HT1080 (cell line): ENCODE measurements at regions not wholly inside any gene's neighbourhood (a gene's known extent, or its start where the extent isn't known, plus 50 kb on each side); places are given as distances from the start of the nearest gene placed in this dataset.

Experiments
- DNase-seq: peaks from one replicate; pipeline ENCODE4 v3.0.0-alpha.2; 2015; ENCODE audit warnings: low read depth

DNA sequence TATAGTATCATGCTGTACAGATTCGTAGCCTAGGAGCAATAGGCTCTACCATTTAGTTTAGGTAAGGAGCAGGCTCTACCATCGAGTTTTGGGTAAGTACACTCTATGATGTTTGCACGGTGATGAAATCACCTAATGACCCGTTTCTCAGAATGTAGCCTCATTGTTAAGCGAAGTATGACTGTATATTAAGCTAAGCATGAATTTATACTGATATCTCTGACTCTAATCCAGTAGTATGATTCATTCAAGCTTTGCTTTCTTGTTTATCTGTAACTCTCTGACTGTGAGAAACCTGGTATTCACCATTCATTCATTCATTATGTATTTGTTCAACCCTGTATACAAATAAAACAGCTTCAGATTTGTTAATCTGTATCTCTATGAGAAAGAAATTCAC is 283.9 kb upstream of the PRICKLE1 start:
- DNase-seq, result no peak

DNA sequence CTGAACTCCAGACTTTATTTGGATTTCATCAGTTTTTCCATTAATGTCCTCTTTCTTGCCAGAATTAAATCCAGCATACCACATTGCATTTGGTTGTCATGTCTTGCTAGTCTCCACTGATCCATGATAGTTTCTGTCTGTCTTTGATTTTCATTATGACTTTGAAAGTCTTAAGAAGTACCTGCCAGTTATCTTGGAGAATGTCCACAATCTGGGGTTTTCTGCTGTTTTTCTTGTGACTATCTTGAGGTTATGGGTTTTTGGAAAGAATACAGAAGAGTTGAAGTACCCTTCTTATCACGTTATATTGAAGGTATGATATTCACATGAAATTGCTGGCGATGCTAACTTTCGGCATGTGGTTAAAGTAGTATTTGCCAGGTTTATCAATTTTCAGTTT is 282.3 kb upstream of the PRICKLE1 start:
- DNase-seq, result no peak

DNA sequence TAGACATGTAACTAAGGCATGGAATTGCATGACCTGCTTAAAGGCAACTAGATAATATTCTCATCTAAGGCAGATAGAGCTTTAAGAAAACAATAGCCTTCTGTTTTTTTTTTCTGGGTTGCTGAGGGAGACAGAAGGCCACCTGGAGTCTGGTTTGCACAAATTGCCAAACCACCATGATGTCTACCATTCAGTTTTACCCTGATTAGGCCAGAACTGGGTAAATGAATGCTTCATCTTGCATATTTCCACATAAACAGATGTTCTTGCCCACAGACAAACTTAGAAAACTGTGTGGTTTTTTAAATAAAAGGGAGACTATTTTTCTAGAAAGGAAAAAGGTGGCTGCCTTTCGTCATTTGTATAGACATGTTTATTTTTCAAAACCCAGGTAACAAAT is 278.7 kb upstream of the PRICKLE1 start:
- DNase-seq, result no peak

DNA sequence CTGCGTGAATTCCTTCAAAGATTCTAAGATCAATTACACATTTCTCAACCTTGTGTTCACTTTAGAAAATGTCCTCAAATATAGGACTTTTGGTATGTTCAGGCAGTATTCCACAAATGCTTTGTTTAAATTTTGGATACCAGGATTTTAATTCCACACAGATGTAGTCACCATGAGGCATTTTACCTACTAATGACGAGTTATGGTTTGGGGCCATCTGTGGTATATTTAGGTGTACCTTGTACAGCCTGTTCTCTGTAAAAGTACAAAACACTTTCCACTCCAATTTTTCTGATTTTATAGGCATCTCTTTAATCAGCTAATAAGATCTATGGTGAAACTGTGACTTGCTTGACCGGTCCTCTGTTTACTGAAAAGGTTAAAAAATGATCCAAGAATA is 275.7 kb upstream of the PRICKLE1 start:
- no peak for DNase-seq

DNA sequence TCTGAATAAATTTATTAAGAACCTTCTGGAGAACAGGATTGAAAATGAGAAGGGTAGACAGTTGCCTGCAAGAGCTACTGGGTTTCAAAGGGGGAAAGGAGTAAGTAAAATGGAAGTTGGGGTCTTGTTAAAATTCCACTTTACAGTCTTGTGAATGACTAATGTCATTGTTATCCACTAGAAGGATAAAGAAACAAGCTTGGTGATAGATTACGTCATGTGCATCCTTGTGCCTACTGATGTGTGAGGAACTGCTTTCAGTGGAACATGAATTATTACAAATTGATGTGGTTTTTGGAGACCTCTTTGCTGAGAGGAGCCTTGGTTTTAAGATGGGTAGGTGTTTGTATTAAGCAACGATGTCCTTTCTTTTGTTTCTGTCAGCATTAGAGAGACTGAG is 272.5 kb upstream of the PRICKLE1 start:
- peak; percentile 54 for DNase-seq

DNA sequence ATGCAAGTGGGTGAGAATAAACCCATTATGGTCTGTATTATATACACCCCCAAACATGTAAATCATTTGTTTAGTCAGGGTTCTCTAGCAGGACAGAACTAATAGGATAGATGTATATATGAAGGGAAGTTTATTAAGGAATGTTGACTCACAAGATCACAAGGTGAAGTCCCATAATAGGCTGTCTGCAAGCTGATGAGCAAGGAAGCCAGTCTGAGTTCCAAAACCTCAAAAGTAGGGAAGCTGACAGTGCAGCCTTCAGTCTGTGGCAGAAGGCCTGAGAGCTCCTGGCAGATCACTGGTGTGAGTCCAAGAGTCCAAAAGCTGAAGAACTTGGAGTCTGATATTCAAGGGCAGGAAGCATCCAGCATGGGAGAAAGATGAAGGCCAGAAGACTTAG is 270.8 kb upstream of the PRICKLE1 start:
- peak; percentile 20 for DNase-seq

DNA sequence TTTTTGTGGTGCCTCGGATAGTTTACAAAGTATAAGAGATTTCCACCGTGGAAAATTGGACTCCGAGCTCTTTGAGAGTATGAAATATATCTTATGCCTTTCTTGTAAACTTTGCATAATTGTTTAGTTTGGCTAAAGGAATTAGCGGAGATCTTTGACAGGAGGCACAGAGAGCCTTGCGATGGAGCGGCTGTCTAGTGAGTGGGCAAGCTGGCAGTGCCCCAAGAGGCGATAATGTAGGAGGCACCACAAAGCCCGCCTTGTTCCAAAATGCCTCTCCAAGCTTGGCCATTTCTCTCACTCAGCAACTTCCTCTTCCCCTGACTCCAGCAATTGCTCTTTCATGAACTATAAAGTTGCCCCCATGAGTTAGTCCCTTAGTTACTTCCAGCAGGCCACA is 270.1 kb upstream of the PRICKLE1 start:
- DNase-seq, result no peak

DNA sequence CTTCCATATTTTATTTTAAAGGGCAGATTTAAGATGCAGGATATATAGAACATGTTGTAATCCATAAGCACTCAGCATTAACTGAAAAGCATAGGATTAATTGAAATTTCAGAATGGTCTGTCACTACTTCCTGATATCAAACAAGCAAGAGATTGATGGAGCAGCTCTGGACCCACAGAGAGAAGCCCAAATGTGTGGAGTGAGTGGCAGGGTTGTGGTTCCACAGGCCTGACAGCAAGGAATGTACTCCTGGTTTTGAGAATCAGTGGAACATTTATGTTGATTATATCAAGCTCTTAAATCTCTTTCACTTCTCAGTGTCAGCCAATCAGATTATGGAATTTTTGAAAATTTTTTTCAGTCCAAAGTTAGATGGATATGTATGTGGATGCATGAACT is 267.6 kb upstream of the PRICKLE1 start:
- no peak for DNase-seq

DNA sequence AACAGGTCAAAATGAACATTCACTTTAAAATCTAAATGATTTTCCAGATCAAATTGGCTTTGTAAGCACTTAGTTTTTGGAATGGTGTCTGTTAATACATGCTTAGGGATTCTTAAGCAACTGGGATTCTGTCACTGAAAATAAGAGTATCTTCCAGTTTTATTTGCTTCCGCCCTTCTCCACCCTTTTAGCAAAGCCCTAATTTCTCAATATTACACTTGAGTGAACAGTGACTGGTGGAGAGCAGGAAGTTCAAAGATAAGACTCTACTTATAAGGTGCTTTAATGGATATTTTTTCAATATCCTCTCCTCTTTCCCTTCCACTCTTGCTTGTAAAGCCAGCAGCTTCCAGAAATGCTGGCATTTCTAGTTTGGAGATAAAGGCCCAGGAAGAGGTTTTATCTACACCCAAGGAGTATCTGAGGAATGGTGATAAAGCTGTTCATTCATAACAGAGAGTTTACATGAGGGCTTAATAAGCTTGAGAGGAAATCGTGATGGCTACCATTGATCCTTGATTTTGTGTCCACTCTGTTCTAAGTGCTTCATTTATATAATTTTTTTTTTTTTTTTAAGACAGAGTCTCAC is 265.9 kb upstream of the PRICKLE1 start:
- DNase-seq, result no peak

DNA sequence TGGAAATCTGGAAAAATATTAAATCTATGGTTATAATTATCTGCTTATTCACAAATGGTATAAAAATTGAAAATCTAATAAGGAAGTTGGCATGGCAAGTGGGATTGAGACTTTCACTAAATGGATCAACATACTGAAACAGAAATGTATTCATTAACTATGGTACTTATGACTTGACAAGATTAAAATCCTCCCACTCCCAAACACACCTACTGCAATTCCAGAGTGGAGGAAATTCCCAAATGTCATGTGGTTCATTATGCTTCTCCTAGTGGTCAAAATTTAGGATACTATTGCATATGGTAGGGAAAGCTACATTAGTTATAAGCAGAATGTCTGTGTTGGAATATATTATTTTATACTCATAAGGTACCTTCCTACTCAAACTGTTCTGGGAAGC is 265.3 kb upstream of the PRICKLE1 start:
- no peak for DNase-seq

DNA sequence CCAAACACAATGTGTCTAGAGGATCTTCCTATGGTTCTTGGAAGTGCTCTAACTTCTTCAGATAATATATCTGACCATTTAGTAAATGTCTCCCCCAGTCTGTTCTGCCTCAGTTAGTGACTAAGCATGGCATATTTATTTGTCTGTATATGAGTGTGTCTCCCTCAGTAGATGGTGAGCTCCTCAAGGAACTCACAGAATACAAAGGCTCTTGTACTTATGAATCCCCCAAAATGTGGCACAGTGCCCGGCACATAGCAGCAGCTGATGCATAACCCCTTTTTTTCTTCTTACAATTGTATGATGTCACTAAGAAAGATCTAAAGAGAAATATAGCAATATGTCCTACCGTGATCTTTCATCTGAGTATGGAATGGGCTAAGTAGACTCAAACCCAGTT is 264.7 kb upstream of the PRICKLE1 start:
- peak; percentile 17 for DNase-seq

DNA sequence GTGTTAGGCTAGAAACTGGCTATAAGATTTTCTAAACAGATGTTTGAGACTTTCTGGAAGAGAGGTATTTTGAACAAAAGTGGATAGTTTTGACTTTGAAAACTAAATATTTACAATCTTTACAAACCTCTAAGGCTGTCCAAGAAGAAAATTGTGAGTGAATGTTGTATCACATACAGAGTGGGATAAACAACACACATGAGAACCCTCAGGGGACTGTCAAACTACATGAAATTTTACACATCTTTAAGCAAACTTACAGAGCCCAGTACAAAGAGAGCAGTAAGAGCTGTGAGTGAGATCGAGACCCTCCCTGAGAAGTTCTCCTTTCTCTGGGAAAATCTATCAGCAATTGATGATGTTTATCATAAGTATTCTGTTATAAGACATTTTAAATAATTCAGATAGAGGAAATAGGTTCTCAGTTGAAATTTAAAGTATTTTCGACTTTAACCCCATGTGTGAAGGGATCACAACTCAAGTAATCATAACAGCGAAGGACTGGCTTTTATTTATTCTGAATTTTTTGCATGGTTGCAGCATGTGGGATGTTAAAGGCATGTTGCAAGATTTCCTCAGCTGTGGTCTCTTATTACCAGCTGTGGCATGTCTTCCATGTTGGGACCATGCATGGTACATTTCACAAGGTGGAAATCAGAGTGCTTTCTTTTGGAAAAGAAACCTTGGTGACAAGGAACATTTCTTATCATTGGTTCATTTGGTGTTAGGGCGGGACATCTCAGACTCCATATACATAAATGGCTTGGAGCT is 264.0 kb upstream of the PRICKLE1 start:
- DNase-seq, result no peak

DNA sequence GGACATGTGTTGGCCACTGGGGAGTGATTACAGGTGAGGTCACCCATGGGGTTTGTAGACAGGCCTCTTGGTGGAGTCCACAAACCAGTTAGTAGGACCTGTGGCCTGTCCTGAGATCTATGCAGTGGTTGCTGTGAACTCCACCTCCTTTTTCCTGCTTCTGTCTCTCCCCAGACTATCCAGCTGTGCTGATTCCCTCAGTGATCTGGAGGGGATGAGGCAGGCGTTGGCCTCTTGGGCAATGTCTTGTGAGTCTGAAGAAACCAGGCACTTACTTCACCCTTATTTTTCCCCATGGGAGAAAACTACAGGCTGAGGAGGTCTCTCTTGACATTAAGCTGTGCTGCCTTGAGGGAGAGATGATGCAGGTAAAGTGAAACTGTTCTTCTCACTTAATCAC is 257.2 kb upstream of the PRICKLE1 start:
- no peak for DNase-seq

DNA sequence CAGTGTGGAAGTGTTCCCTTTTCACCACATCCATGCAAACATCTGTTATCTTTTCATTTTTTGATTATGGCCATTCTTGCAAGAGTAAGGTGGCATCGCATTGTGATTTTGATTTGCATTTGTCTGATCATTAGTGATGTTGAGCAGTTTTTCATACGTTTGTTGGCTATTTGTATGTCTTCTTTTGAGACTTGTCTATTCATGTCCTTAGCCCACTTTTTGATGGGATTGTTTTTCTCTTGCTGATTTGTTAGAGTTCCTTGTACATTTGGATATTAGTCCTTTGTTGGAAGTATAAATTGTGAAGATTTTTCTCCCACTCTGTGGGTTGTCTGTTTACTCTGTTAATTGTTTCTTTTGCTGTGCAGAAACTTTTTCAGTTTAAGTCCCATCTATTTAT is 244.5 kb upstream of the PRICKLE1 start:
- DNase-seq, result no peak

DNA sequence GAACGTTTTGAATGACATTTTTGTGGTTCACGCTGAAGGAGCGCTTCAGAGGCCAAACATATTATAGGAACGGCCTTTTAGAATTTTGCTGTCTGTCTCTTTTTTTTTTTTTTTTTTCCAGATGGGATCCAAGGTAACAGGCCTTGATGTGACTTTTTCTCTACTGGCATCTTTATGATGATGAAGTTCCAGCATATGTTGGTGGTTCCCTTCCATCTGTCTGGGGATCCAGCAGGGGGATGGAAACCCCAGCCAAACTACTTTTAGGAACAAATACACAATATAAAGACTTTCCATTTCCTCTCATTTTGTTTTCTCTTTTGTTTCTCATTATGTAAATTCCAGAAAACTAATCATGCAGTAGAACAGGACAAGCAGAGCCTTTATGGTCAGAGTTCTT is 239.3 kb upstream of the PRICKLE1 start:
- no peak for DNase-seq

DNA sequence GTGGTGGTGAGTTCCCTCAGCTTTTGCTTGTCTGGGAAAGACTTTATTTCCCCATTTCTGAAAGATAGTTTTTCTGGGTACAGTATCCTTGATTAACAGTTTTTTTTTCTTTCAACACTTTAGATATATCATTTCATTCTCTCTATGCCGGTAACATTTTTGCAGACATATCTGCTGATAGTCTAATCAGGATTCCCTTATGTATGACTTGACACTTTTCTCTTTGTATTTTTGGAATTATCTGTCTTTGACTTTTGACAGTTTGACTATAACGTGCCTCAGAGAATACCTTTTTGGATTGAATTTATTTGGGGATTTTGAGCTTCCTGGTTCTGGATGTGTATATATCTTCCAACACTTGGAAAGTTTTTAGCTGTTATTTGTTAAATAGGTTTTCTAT is 234.8 kb upstream of the PRICKLE1 start:
- no peak for DNase-seq

DNA sequence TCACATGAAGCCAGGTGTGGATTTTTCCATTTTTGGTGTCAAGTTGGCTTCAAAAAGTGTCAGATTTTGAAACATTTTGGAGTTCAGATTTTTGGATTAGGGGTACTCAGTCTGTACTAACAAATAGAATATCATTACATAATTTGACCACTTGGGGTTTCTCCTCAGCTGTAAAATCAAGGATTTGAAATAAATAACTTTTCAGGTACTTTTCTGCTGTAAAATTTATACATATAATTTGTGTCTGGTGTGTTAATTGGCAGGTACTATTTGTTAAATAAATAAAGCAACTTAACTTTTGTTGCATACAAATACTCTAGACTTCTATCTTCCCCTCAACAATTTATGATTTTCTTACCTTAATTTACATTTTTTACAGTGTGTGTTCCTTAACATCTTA is 234.1 kb upstream of the PRICKLE1 start:
- no peak for DNase-seq

DNA sequence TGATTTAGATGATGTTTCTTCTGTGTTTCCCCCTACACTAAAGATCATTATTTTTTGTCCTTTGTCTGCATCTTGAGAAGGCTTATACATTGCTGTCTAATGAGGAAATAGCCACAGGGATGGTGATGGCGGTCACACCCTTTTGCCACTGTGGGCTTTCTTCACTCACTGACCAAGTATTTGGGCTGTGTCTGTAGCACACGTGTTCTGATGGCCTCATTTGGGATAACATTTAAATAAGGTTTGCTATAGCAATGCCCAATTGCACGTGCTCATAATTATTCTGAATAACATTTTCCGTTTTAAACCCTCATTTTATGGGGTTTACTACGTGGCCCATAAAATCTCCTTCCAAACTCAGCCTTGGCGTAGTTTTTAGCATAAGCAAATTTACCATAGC is 230.3 kb upstream of the PRICKLE1 start:
- DNase-seq, result no peak

DNA sequence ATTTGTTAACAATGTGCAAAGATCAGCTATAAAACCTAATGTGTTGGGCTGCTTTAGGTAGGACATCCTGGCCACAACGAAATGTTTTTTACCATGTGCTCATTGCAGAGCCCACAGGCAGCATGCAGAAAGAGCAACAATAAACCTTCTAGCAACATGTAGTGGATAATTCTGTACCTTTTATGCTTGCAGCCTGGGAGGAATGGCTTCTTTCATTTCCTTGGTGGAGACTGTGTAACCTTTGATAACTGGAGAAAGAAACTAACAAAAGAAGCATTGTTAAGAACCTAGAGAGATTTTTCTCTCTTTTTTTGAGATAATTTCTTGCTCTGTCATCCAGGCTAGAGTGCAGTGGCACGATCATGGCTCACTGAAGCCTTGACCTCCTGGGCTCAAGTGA is 225.5 kb upstream of the PRICKLE1 start:
- no peak for DNase-seq

DNA sequence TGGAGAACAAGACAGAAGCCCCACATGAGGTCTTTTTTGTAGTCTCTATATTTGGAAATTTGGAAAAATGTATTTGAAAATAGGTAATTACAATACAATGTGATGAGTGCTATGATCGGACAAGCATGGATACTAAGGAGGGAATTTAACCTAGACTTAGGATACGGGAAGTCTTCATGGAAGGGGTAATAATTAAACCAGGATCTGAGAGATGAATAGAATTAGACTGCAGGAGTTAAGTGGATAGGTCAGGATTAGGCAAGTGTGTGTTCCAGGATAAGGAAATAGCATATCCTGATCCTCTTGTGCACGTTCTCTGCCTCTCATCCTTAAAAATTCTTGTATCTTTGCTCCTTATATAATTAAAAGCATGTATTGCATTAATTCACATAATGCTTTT is 223.3 kb upstream of the PRICKLE1 start:
- no peak for DNase-seq

DNA sequence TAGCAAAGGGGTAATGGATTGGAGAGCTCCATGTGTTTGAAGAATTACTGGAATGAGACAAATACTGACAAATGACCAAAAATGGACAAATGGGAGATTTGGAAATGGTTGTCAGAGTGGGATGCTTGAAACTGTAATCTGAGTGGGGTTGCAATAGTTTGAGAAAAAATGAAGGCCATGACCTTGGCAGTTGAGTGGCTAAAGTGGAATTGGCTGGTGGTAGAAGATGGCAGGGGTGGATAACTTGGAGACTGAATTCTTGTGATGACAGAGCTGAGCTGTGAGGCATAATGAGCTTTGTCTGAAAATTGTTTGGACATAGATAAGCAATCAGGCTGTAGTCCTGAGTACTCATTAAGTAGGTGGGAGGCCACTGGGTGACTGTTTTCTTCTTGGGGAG is 222.5 kb upstream of the PRICKLE1 start:
- DNase-seq, result no peak

DNA sequence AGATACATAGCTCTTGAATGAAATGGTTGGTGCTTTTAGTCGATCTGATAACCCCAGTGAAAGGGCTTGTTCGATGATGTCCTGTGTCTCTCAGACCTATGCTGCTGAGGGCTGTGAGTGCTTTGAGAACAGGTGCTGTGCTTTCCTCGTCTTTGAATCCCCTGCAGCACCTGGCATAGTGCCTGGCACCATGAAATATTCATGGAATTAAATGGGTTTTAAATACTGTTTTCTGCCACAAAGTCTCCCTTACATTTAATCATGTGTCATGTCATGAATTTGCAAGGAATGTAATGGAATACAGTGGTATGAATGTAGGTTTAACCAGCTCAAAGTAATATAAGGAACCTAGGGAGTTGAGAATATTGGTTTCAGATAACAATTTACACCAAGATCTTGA is 220.5 kb upstream of the PRICKLE1 start:
- no peak for DNase-seq

DNA sequence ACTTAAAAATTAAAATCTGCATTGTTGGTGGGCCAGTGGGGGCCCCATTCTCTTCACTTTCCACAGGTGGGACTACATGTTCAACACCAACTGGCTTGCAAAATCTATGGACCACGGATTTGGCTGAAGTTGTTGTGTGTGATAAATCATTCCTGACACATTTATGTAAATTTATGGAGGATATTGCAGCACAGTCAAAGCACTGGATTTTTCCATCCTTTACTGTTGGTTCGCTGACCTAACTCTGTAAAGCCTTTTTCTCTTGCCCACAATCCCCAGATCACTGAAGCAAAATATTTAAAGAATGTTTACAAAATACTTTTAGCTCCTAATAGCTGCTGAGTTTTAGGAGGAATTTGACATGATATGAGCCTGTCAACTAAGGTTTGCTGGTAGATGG is 219.7 kb upstream of the PRICKLE1 start:
- no peak for DNase-seq

DNA sequence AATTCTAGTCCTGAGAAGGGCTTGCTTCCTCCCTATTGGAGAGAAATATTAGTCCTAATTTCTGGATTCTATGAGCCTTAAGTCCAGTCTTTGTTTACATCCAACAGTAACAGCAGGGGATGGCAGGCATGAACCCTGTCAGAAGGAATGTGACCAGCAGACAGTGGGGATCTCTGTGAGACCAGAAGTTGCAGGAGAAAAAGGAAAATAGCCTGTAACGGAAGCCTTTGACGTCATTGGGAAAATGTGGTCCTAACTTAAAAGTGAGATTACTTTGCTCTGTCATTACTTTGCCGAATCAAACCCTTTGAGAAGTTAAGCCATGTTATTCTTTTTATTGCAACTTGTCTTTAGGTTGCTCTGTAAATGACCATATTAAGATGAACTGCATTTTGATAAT is 218.2 kb upstream of the PRICKLE1 start:
- no peak for DNase-seq
